DND-41 (cell line): ENCODE measurements at regions not wholly inside any gene's neighbourhood (a gene's known extent, or its start where the extent isn't known, plus 50 kb on each side); places are given as distances from the start of the nearest gene placed in this dataset.

Experiments
- CTCF ChIP-seq: IDR thresholded peaks from 2 replicates; pipeline ENCODE4 v1.5.1; 2012; ENCODE audit warnings: borderline replicate concordance, low read length, moderate library complexity, mild to moderate bottlenecking; ENCODE audit not compliant: poor library complexity, severe bottlenecking; ENCODE audit errors: extremely low read depth
- EZH2 ChIP-seq: IDR thresholded peaks from 3 replicates; pipeline ENCODE4 v1.6.1; 2012; ENCODE audit warnings: borderline replicate concordance, low read depth, mild to moderate bottlenecking, moderate library complexity, low read length, inconsistent platforms; ENCODE audit not compliant: severe bottlenecking

GRCh38 chr6:167680605-167681149 lies 146.0 kb upstream of the AFDN start:
- TF ChIP-seq CTCF (no peak), EZH2 (no peak)
